K562 (cell line): ENCODE measurements at regions not wholly inside any gene's neighbourhood (a gene's known extent, or its start where the extent isn't known, plus 50 kb on each side); places are given as distances from the start of the nearest gene placed in this dataset.

Source experiments
- SAP30 ChIP-seq: fragments of 200-600 bp; sonication (generic); IDR thresholded peaks from 2 replicates; pipeline ENCODE4 v1.6.1; 2012; ENCODE audit warnings: borderline replicate concordance, low read depth, mild to moderate bottlenecking, moderate library complexity, low read length, control low read depth, inconsistent platforms; ENCODE audit not compliant: insufficient read depth, poor library complexity, severe bottlenecking
- SMARCC2 ChIP-seq: fragments of 450-650 bp; IDR thresholded peaks from 2 replicates; pipeline ENCODE4 v1.6.1; 2017; ENCODE audit warnings: antibody characterized with exemption, moderate library complexity, mild to moderate bottlenecking, low read depth
- TF ChIP-seq, protein P1 (sequence below), 2 experiments: fragments of 450-650 bp in 1 of 2; IDR thresholded peaks; 2 replicates each; pipeline ENCODE4 v1.6.1; 2011 to 2017; ENCODE audit warnings: low read depth in 2 of 2, antibody characterized with exemption in 1 of 2, borderline replicate concordance in 1 of 2, low read length in 1 of 2, mild to moderate bottlenecking in 1 of 2, mixed read lengths in 1 of 2; ENCODE audit not compliant: control insufficient read depth in 1 of 2
- TF ChIP-seq, protein P2 (sequence below): fragments of 450-650 bp; IDR thresholded peaks from 2 replicates; pipeline ENCODE4 v1.6.1; 2017; ENCODE audit warnings: antibody characterized with exemption, mild to moderate bottlenecking

- TF ChIP-seq, protein P1, sequence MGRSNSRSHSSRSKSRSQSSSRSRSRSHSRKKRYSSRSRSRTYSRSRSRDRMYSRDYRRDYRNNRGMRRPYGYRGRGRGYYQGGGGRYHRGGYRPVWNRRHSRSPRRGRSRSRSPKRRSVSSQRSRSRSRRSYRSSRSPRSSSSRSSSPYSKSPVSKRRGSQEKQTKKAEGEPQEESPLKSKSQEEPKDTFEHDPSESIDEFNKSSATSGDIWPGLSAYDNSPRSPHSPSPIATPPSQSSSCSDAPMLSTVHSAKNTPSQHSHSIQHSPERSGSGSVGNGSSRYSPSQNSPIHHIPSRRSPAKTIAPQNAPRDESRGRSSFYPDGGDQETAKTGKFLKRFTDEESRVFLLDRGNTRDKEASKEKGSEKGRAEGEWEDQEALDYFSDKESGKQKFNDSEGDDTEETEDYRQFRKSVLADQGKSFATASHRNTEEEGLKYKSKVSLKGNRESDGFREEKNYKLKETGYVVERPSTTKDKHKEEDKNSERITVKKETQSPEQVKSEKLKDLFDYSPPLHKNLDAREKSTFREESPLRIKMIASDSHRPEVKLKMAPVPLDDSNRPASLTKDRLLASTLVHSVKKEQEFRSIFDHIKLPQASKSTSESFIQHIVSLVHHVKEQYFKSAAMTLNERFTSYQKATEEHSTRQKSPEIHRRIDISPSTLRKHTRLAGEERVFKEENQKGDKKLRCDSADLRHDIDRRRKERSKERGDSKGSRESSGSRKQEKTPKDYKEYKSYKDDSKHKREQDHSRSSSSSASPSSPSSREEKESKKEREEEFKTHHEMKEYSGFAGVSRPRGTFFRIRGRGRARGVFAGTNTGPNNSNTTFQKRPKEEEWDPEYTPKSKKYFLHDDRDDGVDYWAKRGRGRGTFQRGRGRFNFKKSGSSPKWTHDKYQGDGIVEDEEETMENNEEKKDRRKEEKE (IDR thresholded peaks at IDR 0.05; ENCODE audit: borderline replicate concordance in 1 of 2, control insufficient read depth in 1 of 2, low read depth in 2 of 2, low read length in 1 of 2) = no peak
- TF ChIP-seq, protein P2, sequence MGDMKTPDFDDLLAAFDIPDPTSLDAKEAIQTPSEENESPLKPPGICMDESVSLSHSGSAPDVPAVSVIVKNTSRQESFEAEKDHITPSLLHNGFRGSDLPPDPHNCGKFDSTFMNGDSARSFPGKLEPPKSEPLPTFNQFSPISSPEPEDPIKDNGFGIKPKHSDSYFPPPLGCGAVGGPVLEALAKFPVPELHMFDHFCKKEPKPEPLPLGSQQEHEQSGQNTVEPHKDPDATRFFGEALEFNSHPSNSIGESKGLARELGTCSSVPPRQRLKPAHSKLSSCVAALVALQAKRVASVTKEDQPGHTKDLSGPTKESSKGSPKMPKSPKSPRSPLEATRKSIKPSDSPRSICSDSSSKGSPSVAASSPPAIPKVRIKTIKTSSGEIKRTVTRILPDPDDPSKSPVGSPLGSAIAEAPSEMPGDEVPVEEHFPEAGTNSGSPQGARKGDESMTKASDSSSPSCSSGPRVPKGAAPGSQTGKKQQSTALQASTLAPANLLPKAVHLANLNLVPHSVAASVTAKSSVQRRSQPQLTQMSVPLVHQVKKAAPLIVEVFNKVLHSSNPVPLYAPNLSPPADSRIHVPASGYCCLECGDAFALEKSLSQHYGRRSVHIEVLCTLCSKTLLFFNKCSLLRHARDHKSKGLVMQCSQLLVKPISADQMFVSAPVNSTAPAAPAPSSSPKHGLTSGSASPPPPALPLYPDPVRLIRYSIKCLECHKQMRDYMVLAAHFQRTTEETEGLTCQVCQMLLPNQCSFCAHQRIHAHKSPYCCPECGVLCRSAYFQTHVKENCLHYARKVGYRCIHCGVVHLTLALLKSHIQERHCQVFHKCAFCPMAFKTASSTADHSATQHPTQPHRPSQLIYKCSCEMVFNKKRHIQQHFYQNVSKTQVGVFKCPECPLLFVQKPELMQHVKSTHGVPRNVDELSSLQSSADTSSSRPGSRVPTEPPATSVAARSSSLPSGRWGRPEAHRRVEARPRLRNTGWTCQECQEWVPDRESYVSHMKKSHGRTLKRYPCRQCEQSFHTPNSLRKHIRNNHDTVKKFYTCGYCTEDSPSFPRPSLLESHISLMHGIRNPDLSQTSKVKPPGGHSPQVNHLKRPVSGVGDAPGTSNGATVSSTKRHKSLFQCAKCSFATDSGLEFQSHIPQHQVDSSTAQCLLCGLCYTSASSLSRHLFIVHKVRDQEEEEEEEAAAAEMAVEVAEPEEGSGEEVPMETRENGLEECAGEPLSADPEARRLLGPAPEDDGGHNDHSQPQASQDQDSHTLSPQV = no peak
- no peak for TF ChIP-seq SAP30
- no peak for TF ChIP-seq SMARCC2
Observed at GRCh38 chr5:174801798-174802197, 77.4 kb downstream of the MSX2 start (continued).
